HEK293 (cell line): ENCODE measurements at regions not wholly inside any gene's neighbourhood (a gene's known extent, or its start where the extent isn't known, plus 50 kb on each side); places are given as distances from the start of the nearest gene placed in this dataset.

Experiments used
- CTCF ChIA-PET: fragments of 350-600 bp; formaldehyde crosslinking; extraction: SDS; loops from one replicate; lab custom pipeline; 2021; ENCODE audit warnings: antibody characterized with exemption; lab: Yijun Ruan, JAX
- POLR2A ChIA-PET: fragments of 300-600 bp; formaldehyde crosslinking; extraction: SDS; loops from one replicate; lab custom pipeline; 2020; ENCODE audit warnings: antibody characterized with exemption, inconsistent platforms; lab: Yijun Ruan, JAX
- H3K27ac ChIP-seq: fragments of 200-500 bp; sonication (Bioruptor generic); 2 replicates; pipeline ENCODE4 v1.5.1; 2014; ENCODE audit warnings: low read depth, low read length, control low read depth, inconsistent platforms; ENCODE audit errors: extremely low read depth
- H3K36me3 ChIP-seq, 2 experiments: fragments of 200-500 bp in 1 of 2; sonication (Bioruptor generic) in 1 of 2; 1 replicate in 1 of 2; 2 replicates in 1 of 2; pipeline ENCODE4 v1.5.1; 2014 to 2017; ENCODE audit warnings: inconsistent platforms in 2 of 2, low read length in 2 of 2; ENCODE audit not compliant: control insufficient read depth in 2 of 2, insufficient read depth in 1 of 2
- H3K4me1 ChIP-seq: fragments of 200-500 bp; sonication (Bioruptor generic); 2 replicates; pipeline ENCODE4 v1.5.1; 2014; ENCODE audit warnings: mild to moderate bottlenecking, low read length, inconsistent platforms; ENCODE audit not compliant: control insufficient read depth, insufficient read depth
- H3K4me3 ChIP-seq: 2 replicates; pipeline ENCODE4 v1.5.1; 2011; ENCODE audit warnings: low read depth, mild to moderate bottlenecking, control low read depth, low read length, moderate library complexity
- H3K9me3 ChIP-seq: fragments of 200-500 bp; sonication (Bioruptor generic); 2 replicates; pipeline ENCODE4 v1.5.1; 2014; ENCODE audit warnings: low read depth, low read length, inconsistent platforms; ENCODE audit not compliant: control insufficient read depth, insufficient read depth
- ZBTB8A ChIP-seq: fragments of 450-650 bp; formaldehyde crosslinking; IDR thresholded peaks from 2 replicates; pipeline ENCODE4 v1.5.1; 2016; ENCODE audit warnings: missing biosample characterization, missing genetic modification characterization
- ZFP41 ChIP-seq: fragments of 450-650 bp; formaldehyde crosslinking; IDR thresholded peaks from 2 replicates; pipeline ENCODE4 v1.5.1; 2016; ENCODE audit warnings: missing biosample characterization, missing genetic modification characterization, borderline replicate concordance
- ZNF10 ChIP-seq: fragments of 450-650 bp; formaldehyde crosslinking; IDR thresholded peaks from 2 replicates; pipeline ENCODE4 v1.5.1; 2017; ENCODE audit warnings: missing biosample characterization, missing genetic modification characterization
- ZNF112 ChIP-seq: fragments of 450-650 bp; formaldehyde crosslinking; IDR thresholded peaks from 2 replicates; pipeline ENCODE4 v1.5.0; 2017; ENCODE audit warnings: missing biosample characterization, missing genetic modification characterization
- ZNF350 ChIP-seq: fragments of 450-650 bp; formaldehyde crosslinking; IDR thresholded peaks from 2 replicates; pipeline ENCODE4 v1.5.0; 2017; ENCODE audit warnings: missing biosample characterization, mild to moderate bottlenecking, missing genetic modification characterization
- ZNF423 ChIP-seq: fragments of 450-650 bp; formaldehyde crosslinking; IDR thresholded peaks from 2 replicates; pipeline ENCODE4 v1.5.1; 2016; ENCODE audit warnings: missing biosample characterization, missing genetic modification characterization
- ZNF549 ChIP-seq: fragments of 450-650 bp; IDR thresholded peaks from 2 replicates; pipeline ENCODE4 v1.5.1; 2018; ENCODE audit warnings: missing biosample characterization, missing genetic modification characterization, mild to moderate bottlenecking, inconsistent platforms, moderate library complexity
- ZNF610 ChIP-seq: fragments of 450-650 bp; formaldehyde crosslinking; IDR thresholded peaks from 2 replicates; pipeline ENCODE4 v1.5.1; 2016; ENCODE audit warnings: missing biosample characterization, missing genetic modification characterization, borderline replicate concordance
- ZNF707 ChIP-seq: fragments of 450-650 bp; formaldehyde crosslinking; IDR thresholded peaks from 2 replicates; pipeline ENCODE4 v1.5.1; 2016; ENCODE audit warnings: missing biosample characterization, missing genetic modification characterization
- ZNF747 ChIP-seq: fragments of 450-650 bp; formaldehyde crosslinking; IDR thresholded peaks from 2 replicates; pipeline ENCODE4 v1.5.1; 2016; ENCODE audit warnings: missing biosample characterization, missing genetic modification characterization
- ZSCAN16 ChIP-seq: fragments of 450-650 bp; formaldehyde crosslinking; IDR thresholded peaks from 2 replicates; pipeline ENCODE4 v1.5.1; 2016; ENCODE audit warnings: missing biosample characterization, missing genetic modification characterization
- ZSCAN23 ChIP-seq: fragments of 450-650 bp; formaldehyde crosslinking; IDR thresholded peaks from 2 replicates; pipeline ENCODE4 v1.5.1; 2016; ENCODE audit warnings: missing biosample characterization, missing genetic modification characterization
- TF ChIP-seq, protein P1 (sequence below): sonication (generic); formaldehyde crosslinking; IDR thresholded peaks from 2 replicates; pipeline ENCODE4 v1.8.1; 2022; ENCODE audit warnings: mild to moderate bottlenecking, moderate library complexity, missing genetic modification reagents
- TF ChIP-seq, protein P2 (sequence below): fragments of 450-650 bp; formaldehyde crosslinking; IDR thresholded peaks from 2 replicates; pipeline ENCODE4 v1.5.1; 2016; ENCODE audit warnings: missing biosample characterization, missing genetic modification characterization
- TF ChIP-seq, protein P3 (sequence below): fragments of 450-650 bp; formaldehyde crosslinking; IDR thresholded peaks from 2 replicates; pipeline ENCODE4 v1.5.1; 2016; ENCODE audit warnings: missing biosample characterization, missing genetic modification characterization
- TF ChIP-seq, protein P4 (sequence below): fragments of 450-650 bp; formaldehyde crosslinking; IDR thresholded peaks from 2 replicates; pipeline ENCODE4 v1.5.0; 2017; ENCODE audit warnings: missing biosample characterization, missing genetic modification characterization, borderline replicate concordance
- TF ChIP-seq, protein P5 (sequence below): fragments of 450-650 bp; formaldehyde crosslinking; IDR thresholded peaks from 2 replicates; pipeline ENCODE4 v1.5.1; 2016; ENCODE audit warnings: missing biosample characterization, missing genetic modification characterization, low read depth
- TF ChIP-seq, protein P6 (sequence below): fragments of 450-650 bp; formaldehyde crosslinking; IDR thresholded peaks from 2 replicates; pipeline ENCODE4 v1.5.1; 2016; ENCODE audit warnings: missing biosample characterization, missing genetic modification characterization, borderline replicate concordance
- TF ChIP-seq, protein P7 (sequence below): fragments of 450-650 bp; formaldehyde crosslinking; IDR thresholded peaks from 2 replicates; pipeline ENCODE4 v1.5.1; 2016; ENCODE audit warnings: missing biosample characterization, missing genetic modification characterization

DNA sequence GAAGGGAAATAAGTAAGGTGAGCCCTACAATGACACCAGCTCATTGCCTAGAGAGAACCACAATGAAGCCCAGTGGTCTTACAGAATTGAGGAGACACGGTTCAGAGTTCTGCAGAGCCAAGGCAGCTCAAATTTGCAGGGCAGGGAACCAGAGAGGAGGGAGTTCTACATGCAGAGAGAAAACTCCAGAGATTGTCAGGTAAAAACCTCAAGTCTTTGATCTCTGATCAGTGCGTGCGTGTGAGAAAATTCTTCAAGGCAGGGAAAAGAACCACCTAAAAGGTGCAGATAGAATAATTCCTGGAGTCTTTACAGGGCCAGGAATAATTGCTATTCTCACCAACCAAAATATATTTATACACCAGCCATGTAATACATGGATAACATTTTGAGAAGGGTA is 88.0 kb upstream of the SNRK start:
- Histone ChIP-seq H3K4me1 (no peaks in the 10 kb centered on the region), H3K4me3 (no peak overlapping the region), H3K27ac (no peak overlapping the region)
- CTCF ChIA-PET, result no interaction called here
- TF ChIP-seq, protein P1, sequence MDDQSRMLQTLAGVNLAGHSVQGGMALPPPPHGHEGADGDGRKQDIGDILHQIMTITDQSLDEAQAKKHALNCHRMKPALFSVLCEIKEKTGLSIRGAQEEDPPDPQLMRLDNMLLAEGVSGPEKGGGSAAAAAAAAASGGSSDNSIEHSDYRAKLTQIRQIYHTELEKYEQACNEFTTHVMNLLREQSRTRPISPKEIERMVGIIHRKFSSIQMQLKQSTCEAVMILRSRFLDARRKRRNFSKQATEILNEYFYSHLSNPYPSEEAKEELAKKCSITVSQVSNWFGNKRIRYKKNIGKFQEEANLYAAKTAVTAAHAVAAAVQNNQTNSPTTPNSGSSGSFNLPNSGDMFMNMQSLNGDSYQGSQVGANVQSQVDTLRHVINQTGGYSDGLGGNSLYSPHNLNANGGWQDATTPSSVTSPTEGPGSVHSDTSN (CRISPR knock-in tag), result no peak
- TF ChIP-seq ZNF707 (tag by site-specific recombination) (no peak), ZSCAN16 (tag by site-specific recombination) (no peak), ZNF747 (tag by site-specific recombination) (no peak), ZSCAN23 (tag by site-specific recombination) (no peak), ZFP41 (tag by site-specific recombination) (no peak), ZNF423 (tag by site-specific recombination) (no peak), ZNF112 (tag by site-specific recombination) (no peak), ZNF610 (no peak), ZNF549 (tag by site-specific recombination) (no peak), ZBTB8A (tag by site-specific recombination) (no peak), ZNF10 (tag by site-specific recombination) (no peak), ZNF350 (tag by site-specific recombination) (no peak)
- TF ChIP-seq, protein P2, sequence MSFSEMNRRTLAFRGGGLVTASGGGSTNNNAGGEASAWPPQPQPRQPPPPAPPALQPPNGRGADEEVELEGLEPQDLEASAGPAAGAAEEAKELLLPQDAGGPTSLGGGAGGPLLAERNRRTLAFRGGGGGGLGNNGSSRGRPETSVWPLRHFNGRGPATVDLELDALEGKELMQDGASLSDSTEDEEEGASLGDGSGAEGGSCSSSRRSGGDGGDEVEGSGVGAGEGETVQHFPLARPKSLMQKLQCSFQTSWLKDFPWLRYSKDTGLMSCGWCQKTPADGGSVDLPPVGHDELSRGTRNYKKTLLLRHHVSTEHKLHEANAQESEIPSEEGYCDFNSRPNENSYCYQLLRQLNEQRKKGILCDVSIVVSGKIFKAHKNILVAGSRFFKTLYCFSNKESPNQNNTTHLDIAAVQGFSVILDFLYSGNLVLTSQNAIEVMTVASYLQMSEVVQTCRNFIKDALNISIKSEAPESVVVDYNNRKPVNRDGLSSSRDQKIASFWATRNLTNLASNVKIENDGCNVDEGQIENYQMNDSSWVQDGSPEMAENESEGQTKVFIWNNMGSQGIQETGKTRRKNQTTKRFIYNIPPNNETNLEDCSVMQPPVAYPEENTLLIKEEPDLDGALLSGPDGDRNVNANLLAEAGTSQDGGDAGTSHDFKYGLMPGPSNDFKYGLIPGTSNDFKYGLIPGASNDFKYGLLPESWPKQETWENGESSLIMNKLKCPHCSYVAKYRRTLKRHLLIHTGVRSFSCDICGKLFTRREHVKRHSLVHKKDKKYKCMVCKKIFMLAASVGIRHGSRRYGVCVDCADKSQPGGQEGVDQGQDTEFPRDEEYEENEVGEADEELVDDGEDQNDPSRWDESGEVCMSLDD (tag by site-specific recombination), result no peak
- TF ChIP-seq, protein P3, sequence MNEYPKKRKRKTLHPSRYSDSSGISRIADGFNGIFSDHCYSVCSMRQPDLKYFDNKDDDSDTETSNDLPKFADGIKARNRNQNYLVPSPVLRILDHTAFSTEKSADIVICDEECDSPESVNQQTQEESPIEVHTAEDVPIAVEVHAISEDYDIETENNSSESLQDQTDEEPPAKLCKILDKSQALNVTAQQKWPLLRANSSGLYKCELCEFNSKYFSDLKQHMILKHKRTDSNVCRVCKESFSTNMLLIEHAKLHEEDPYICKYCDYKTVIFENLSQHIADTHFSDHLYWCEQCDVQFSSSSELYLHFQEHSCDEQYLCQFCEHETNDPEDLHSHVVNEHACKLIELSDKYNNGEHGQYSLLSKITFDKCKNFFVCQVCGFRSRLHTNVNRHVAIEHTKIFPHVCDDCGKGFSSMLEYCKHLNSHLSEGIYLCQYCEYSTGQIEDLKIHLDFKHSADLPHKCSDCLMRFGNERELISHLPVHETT (tag by site-specific recombination), result no peak
- TF ChIP-seq, protein P4, sequence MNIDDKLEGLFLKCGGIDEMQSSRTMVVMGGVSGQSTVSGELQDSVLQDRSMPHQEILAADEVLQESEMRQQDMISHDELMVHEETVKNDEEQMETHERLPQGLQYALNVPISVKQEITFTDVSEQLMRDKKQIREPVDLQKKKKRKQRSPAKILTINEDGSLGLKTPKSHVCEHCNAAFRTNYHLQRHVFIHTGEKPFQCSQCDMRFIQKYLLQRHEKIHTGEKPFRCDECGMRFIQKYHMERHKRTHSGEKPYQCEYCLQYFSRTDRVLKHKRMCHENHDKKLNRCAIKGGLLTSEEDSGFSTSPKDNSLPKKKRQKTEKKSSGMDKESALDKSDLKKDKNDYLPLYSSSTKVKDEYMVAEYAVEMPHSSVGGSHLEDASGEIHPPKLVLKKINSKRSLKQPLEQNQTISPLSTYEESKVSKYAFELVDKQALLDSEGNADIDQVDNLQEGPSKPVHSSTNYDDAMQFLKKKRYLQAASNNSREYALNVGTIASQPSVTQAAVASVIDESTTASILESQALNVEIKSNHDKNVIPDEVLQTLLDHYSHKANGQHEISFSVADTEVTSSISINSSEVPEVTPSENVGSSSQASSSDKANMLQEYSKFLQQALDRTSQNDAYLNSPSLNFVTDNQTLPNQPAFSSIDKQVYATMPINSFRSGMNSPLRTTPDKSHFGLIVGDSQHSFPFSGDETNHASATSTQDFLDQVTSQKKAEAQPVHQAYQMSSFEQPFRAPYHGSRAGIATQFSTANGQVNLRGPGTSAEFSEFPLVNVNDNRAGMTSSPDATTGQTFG (tag by site-specific recombination), result no peak
- TF ChIP-seq, protein P5, sequence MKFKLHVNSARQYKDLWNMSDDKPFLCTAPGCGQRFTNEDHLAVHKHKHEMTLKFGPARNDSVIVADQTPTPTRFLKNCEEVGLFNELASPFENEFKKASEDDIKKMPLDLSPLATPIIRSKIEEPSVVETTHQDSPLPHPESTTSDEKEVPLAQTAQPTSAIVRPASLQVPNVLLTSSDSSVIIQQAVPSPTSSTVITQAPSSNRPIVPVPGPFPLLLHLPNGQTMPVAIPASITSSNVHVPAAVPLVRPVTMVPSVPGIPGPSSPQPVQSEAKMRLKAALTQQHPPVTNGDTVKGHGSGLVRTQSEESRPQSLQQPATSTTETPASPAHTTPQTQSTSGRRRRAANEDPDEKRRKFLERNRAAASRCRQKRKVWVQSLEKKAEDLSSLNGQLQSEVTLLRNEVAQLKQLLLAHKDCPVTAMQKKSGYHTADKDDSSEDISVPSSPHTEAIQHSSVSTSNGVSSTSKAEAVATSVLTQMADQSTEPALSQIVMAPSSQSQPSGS (tag by site-specific recombination), result no peak
- TF ChIP-seq, protein P6, sequence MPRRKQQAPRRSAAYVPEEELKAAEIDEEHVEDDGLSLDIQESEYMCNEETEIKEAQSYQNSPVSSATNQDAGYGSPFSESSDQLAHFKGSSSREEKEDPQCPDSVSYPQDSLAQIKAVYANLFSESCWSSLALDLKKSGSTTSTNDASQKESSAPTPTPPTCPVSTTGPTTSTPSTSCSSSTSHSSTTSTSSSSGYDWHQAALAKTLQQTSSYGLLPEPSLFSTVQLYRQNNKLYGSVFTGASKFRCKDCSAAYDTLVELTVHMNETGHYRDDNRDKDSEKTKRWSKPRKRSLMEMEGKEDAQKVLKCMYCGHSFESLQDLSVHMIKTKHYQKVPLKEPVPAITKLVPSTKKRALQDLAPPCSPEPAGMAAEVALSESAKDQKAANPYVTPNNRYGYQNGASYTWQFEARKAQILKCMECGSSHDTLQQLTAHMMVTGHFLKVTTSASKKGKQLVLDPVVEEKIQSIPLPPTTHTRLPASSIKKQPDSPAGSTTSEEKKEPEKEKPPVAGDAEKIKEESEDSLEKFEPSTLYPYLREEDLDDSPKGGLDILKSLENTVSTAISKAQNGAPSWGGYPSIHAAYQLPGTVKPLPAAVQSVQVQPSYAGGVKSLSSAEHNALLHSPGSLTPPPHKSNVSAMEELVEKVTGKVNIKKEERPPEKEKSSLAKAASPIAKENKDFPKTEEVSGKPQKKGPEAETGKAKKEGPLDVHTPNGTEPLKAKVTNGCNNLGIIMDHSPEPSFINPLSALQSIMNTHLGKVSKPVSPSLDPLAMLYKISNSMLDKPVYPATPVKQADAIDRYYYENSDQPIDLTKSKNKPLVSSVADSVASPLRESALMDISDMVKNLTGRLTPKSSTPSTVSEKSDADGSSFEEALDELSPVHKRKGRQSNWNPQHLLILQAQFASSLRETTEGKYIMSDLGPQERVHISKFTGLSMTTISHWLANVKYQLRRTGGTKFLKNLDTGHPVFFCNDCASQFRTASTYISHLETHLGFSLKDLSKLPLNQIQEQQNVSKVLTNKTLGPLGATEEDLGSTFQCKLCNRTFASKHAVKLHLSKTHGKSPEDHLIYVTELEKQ (tag by site-specific recombination), result no peak
- TF ChIP-seq, protein P7, sequence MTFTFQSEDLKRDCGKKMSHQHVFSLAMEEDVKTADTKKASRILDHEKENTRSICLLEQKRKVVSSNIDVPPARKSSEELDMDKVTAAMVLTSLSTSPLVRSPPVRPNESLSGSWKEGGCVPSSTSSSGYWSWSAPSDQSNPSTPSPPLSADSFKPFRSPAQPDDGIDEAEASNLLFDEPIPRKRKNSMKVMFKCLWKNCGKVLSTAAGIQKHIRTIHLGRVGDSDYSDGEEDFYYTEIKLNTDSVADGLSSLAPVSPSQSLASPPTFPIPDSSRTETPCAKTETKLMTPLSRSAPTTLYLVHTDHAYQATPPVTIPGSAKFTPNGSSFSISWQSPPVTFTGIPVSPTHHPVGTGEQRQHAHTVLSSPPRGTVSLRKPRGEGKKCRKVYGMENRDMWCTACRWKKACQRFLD, result no peak
- TF ChIP-seq, all 188 proteins: peak for 0
- no peaks in the 10 kb centered on the region for H3K36me3 ChIP-seq
- H3K9me3 ChIP-seq, result no peaks in the 10 kb centered on the region
- POLR2A ChIA-PET, result no interaction called here
